SK-N-MC (cell line): ENCODE measurements at regions not wholly inside any gene's neighbourhood (a gene's known extent, or its start where the extent isn't known, plus 50 kb on each side); places are given as distances from the start of the nearest gene placed in this dataset.

ENCODE experiments used
- DNase-seq: peaks from one replicate; pipeline ENCODE4 v3.0.0-alpha.2; 2011; ENCODE audit warnings: low read depth, low spot score
- H3K27ac ChIP-seq: fragments of 200-600 bp; sonication (generic); 2 replicates; pipeline ENCODE4 v1.5.1; 2016; ENCODE audit warnings: mixed run types
- H3K36me3 ChIP-seq: fragments of 200-600 bp; sonication (generic); 2 replicates; pipeline ENCODE4 v1.6.1; 2017; ENCODE audit warnings: antibody characterized with exemption, low read length, mixed read lengths; ENCODE audit not compliant: insufficient read depth
- H3K4me3 ChIP-seq: fragments of 200-600 bp; sonication (generic); 2 replicates; pipeline ENCODE4 v1.5.1; 2016
- H3K9ac ChIP-seq: fragments of 200-600 bp; sonication (generic); 2 replicates; pipeline ENCODE4 v1.8.0; 2017; ENCODE audit warnings: mixed run types, mixed read lengths; ENCODE audit not compliant: insufficient read length
- H3K9me3 ChIP-seq: fragments of 200-600 bp; sonication (generic); 2 replicates; pipeline ENCODE4 v1.6.1; 2017; ENCODE audit warnings: low read depth, mild to moderate bottlenecking, antibody characterized with exemption, low read length, moderate library complexity, mixed read lengths
- EZH2 ChIP-seq: fragments of 200-600 bp; sonication (generic); IDR thresholded peaks from one replicate; pipeline ENCODE4 v1.6.1; 2017; ENCODE audit warnings: antibody characterized with exemption
- FOXP2 ChIP-seq: optimal IDR thresholded peaks from 2 replicates; pipeline ENCODE3; 2011; ENCODE audit warnings: mild to moderate bottlenecking, moderate library complexity; ENCODE audit not compliant: insufficient read depth; ENCODE audit errors: extremely low read length, control extremely low read depth
- POLR2AphosphoS5 ChIP-seq: IDR thresholded peaks from 2 replicates; pipeline ENCODE4 v1.6.1; 2012; ENCODE audit warnings: mild to moderate bottlenecking, low read depth, low read length, borderline replicate concordance

DNA sequence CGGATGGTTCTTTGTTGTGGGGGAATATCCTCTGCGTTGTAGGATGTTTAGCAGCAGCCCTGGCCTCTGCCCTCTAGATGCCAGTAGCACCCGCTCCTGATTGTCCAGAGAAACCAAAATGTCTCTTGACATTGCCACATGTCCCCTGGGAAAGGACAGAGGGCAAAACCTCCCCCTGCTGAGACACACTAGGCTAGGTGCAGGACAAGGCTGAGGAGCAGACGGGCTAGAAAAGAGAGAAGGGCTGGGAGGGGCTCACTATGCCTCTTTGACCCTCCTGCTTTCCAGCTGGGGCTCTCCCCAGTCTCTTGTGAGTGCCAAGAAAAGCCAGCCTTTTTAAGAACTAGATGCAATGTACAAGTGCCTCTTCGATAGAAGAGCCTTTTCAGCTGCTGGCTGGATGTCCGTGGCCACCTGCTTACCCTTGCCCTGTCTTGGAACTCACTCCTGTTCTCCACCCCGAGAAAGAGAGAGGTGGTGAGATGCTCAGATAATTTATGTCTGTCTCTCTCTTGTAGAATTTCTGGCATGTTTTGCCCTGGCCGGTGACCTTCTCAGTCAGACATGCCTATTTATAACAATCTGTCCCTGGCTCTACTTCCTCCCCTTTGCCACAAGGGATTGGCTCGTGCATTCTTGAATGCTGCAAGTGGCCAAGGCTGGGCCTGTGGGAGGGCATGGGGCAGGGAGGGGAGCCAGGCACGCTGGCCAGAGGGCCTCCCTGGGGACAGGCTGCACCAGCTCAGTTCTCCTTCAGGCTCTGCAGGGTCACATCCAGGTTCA is 142.6 kb downstream of the RPLP1 start:
- DNase-seq, result no peak
- no peak overlapping the region for H3K4me3 ChIP-seq
- no peak overlapping the region for H3K27ac ChIP-seq
- TF ChIP-seq POLR2AphosphoS5 (no peak), EZH2 (no peak), FOXP2 (no peak)
- H3K36me3 ChIP-seq, result no peaks in the 10 kb centered on the region
- no peaks in the 10 kb centered on the region for H3K9me3 ChIP-seq
- H3K9ac ChIP-seq, result no peak overlapping the region

DNA sequence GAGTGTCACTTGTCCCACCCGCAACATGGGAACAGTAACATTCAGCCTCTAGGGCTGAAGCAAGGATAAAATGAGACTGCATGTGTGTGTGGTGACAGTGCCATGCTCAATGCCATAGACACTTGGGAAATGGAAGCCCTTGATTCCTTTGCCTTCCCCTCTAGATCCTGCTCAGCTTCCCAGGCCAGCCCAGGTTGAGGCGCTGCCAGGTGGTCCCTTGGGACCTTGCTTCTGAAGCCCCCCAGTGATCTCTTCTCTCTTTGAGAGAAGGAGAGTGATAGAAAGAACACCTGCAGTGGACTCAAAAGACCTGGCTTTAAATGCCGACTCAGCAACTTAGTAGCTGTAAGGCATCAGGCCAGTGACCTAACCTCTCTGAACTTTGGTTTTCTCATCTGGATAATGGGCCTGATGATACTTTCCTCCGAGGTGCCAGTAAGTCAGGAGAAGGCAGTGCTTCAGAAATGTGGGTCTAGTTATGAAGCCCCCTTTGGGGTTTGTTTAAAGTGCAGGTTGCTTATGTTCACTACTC is 144.5 kb downstream of the RPLP1 start:
- no peaks in the 10 kb centered on the region for H3K36me3 ChIP-seq
- TF ChIP-seq POLR2AphosphoS5, result no peak
- no peak for TF ChIP-seq EZH2
- no peak for TF ChIP-seq FOXP2
- no peak for DNase-seq
- no peak overlapping the region for H3K4me3 ChIP-seq
- H3K9me3 ChIP-seq, result no peaks in the 10 kb centered on the region
- no peak overlapping the region for H3K27ac ChIP-seq
- no peak overlapping the region for H3K9ac ChIP-seq

DNA sequence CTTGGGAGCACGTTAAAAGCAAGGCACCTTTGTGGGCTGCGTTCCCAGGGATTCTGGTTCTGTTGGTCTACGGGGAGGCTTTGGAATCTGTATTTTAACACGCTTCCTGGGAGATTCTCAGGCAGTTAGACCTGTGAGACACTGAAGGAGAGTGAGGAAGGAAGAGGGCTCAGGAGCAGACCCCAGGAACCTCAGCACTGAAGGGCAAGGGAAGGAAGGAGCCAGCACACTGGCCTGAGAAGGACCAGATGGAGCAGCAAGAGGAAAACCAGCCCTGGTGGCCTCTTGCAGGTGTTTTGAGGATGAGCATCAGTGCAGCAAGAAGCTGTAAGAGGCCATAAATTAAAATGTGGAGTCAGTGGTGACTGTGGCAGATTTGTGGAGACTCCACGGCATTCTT is 146.7 kb downstream of the RPLP1 start:
- no peaks in the 10 kb centered on the region for H3K9me3 ChIP-seq
- no peaks in the 10 kb centered on the region for H3K36me3 ChIP-seq

DNA sequence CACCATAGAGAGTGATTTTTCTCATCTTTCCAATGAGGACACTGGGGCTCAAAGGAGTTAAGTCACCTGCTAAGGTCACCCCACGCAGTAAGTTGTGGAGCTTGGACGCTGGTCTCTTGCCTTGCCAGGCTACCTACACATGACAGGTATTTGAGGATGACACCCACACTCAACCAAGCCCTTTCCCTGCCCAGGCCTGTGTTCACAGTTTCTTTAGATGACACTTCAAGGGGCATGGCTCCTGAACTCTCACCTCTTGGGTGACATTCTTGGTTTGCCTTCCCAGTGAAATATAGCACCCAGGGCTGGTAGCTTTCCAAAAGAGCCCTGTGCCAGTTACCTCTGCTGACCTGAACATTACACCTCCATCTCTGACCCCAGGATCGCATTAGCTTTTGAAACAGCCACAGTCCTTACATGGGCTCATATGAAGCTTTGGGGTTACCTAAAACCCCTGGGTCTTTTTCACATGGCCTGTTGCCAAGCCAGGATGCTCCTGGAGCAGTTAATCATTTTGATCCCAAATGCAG is 148.0 kb downstream of the RPLP1 start:
- no peaks in the 10 kb centered on the region for H3K9me3 ChIP-seq
- no peak for TF ChIP-seq FOXP2
- TF ChIP-seq POLR2AphosphoS5, result no peak
- TF ChIP-seq EZH2, result no peak
- no peak overlapping the region for H3K4me3 ChIP-seq
- no peak for DNase-seq
- no peaks in the 10 kb centered on the region for H3K36me3 ChIP-seq
- no peak overlapping the region for H3K27ac ChIP-seq
- no peak overlapping the region for H3K9ac ChIP-seq

More for the DNA sequence above, 146.7 kb downstream of the RPLP1 start:
- DNase-seq, result no peak
- Histone ChIP-seq H3K9ac (no peak overlapping the region), H3K4me3 (no peak overlapping the region), H3K27ac (no peak overlapping the region)
- TF ChIP-seq EZH2, result no peak
- no peak for TF ChIP-seq FOXP2
- no peak for TF ChIP-seq POLR2AphosphoS5

DNA sequence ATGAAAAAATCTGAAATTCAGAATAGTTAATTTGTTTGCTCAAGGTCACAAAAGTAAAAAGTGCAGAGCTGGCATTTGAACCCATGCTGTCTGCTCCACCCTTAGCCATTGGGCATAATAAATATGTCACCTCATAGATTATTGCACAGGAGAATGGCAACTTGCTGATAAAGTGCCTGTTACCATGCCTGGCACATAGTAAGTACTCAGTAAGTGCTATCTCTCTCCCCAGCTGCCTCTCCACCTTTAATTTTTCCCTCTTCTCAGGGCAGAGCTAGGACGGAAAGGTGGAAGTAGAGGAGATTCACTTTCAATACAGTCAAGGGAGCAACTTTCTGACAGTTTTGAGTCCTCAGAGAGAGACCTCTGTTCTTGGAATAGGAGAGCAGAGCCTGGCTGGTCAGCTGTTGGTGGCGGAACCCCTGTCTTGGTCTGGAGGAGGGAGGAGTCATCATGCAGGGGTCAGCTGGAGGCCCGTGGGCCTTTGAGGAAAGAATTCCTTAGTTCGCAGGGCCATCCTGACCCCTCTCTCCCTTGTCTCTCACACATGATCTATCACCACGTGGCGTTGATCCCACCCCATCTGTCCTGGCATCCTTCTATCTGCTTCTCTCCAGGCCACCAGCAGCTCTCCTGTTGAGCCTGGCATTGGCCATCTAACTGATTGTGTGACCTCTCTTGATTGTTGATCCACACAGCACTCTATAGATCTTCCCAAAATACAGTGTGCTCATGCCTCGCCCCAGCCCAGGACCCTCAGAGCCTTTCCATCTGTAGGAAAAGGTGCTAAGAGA is 149.3 kb downstream of the RPLP1 start:
- no peak for TF ChIP-seq FOXP2
- no peak for TF ChIP-seq EZH2
- no peak for TF ChIP-seq POLR2AphosphoS5
- Histone ChIP-seq H3K9ac (no peak overlapping the region), H3K9me3 (no peaks in the 10 kb centered on the region), H3K27ac (no peak overlapping the region), H3K4me3 (no peak overlapping the region), H3K36me3 (no peaks in the 10 kb centered on the region)
- DNase-seq, result no peak

DNA sequence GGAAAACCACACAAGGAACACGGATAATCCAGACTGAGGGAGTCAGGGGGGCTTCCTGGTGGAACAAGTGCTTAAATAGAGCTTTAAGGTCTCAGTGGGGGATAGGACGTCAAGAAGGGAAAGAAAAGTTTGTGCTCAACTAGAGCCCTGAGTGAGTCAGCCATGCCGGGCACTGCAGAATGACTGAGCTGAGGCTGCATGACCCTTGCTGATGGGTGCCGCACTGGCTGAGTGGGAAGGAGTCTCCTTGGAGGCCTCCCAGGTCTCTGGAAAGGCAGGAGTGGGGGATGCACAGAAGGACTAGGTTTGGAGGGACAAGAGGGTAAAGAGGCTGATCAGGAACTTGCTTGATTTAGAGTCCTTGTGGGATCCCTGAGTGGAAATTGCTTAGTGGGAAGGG is 150.3 kb downstream of the RPLP1 start:
- no peak overlapping the region for H3K4me3 ChIP-seq
- no peak overlapping the region for H3K9ac ChIP-seq
- no peaks in the 10 kb centered on the region for H3K9me3 ChIP-seq
- TF ChIP-seq EZH2 (no peak), FOXP2 (no peak), POLR2AphosphoS5 (no peak)
- no peak overlapping the region for H3K27ac ChIP-seq
- DNase-seq, result no peak
- H3K36me3 ChIP-seq, result no peaks in the 10 kb centered on the region

DNA sequence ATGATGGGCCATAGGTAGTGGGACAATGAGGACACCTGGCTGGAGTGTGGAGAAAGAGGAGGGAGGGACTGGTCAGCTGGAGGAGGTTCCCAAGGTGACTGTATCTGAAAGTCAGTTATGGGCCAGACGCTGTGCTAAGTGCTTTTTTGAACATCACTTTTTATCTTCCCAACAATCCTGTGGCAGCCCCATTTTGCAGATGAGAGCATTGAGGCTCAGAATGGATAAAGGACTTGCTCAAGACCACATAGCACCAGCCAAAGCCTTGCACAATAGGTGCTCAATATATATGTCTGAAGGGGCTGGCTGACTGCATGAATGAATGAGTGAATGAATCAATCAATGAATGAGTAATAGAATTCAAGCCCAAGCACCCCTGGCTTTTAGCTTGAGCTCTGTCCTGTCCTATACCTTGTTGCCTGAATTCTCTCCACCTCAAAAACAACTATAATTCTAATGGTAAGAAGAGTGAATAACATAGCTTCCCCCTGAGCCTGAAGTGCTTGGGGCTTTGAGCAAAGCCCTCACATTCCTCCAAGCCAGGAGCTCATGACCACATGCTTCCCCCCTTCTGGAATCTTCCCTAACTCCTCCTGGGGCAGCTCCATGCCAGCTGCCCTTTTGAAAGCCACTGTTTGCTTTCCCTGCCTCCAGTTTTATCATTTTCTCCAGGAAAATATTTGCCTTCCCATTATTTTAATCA is 150.9 kb downstream of the RPLP1 start:
- no peak for TF ChIP-seq EZH2
- Histone ChIP-seq H3K9me3 (no peaks in the 10 kb centered on the region), H3K36me3 (no peaks in the 10 kb centered on the region), H3K27ac (no peak overlapping the region), H3K4me3 (no peak overlapping the region), H3K9ac (no peak overlapping the region)
- DNase-seq, result no peak

DNA sequence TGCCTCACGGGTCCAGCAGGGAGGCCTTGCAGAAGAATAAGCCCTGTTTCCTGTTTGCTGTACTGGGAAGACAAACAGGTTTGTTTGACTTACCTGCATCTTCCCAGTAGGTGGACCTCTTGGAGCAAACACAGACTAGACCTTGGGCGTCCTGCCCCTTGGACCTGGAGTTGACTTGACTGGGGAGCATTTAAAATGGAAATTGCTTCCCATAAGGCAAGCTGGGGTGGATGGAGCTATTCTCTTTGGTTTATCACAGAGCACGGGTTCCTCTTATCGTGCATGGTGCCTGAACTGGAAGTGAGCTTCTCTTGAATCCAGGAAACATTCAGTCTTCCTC is 151.4 kb downstream of the RPLP1 start:
- no peak for TF ChIP-seq EZH2
- no peak for TF ChIP-seq POLR2AphosphoS5
- no peak for TF ChIP-seq FOXP2
- no peak overlapping the region for H3K4me3 ChIP-seq

DNA sequence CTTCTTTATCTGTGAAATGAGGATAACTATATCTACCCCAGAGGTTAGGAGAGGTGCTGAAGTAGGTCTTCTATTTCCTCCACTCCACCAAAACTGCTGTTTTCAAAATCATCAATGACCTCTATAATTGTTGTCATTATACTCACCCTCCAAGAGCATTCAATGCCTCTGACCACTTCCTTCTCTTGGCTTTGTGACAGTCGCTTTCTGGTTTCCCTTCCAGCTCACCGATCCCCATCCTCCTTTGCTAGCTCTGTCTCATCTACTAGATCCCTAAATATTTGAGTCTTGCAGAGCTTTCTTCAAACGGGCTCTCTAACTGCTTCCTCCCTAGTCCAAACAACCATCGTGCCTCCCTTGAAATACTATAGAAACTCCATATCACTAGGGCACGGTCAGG is 153.5 kb downstream of the RPLP1 start:
- no peak overlapping the region for H3K9ac ChIP-seq
- DNase-seq, result no peak

More for the DNA sequence above, 151.4 kb downstream of the RPLP1 start:
- no peak overlapping the region for H3K9ac ChIP-seq
- no peaks in the 10 kb centered on the region for H3K9me3 ChIP-seq
- no peak for DNase-seq
- no peaks in the 10 kb centered on the region for H3K36me3 ChIP-seq
- no peak overlapping the region for H3K27ac ChIP-seq

More for the DNA sequence above, 153.5 kb downstream of the RPLP1 start:
- Histone ChIP-seq H3K36me3 (no peaks in the 10 kb centered on the region), H3K9me3 (no peaks in the 10 kb centered on the region), H3K27ac (no peak overlapping the region), H3K4me3 (no peak overlapping the region)
- TF ChIP-seq FOXP2 (no peak), EZH2 (no peak), POLR2AphosphoS5 (no peak)
